NCI-H1417 (cell line): ENCODE measurements at regions not wholly inside any gene's neighbourhood (a gene's known extent, or its start where the extent isn't known, plus 50 kb on each side); places are given as distances from the start of the nearest gene placed in this dataset.
"Not testable (repeated sequence)": the region's sequence is repeated elsewhere in the genome, so short reads cannot be mapped to it uniquely, and the experiment has no call there.

Experiments used
- DNase-seq, 3 experiments: peaks; one replicate each; lab custom pipeline; 2025; lab: John Stamatoyannopoulos, UW

GRCh38 chr6:37580176-37580955 is 80.7 kb upstream of the CCDC167 start:
- no peak for DNase-seq

- DNase-seq = no peak
These were observed 79.9 kb upstream of the CCDC167 start for GRCh38 chr6:37579444-37580067.

GRCh38 chr6:37578104-37578503 is 78.4 kb upstream of the CCDC167 start:
- no peak for DNase-seq

GRCh38 chr6:37576336-37576737 is 76.6 kb upstream of the CCDC167 start:
- DNase-seq = no peak

GRCh38 chr6:37575221-37575620 is 75.5 kb upstream of the CCDC167 start:
- no peak for DNase-seq

GRCh38 chr6:37572334-37572733 is 72.6 kb upstream of the CCDC167 start:
- no peak for DNase-seq

- peak in 1 of 3 experiments; percentile 23 for DNase-seq
These were observed 70.9 kb upstream of the CCDC167 start for GRCh38 chr6:37570482-37571133.

- DNase-seq = peak in 2 of 3 experiments; percentile 10 to 50
These were observed 70.2 kb upstream of the CCDC167 start for GRCh38 chr6:37569743-37570481.

GRCh38 chr6:37569317-37569716 is 69.6 kb upstream of the CCDC167 start:
- DNase-seq = no peak

- DNase-seq = no peak
These were observed 67.3 kb upstream of the CCDC167 start for GRCh38 chr6:37566950-37567349.

- peak; percentile 52 to 88 (median 79) for DNase-seq
These were observed 66.6 kb upstream of the CCDC167 start for GRCh38 chr6:37566111-37566949.

- peak; percentile 59 to 92 (median 86) for DNase-seq
These were observed 65.8 kb upstream of the CCDC167 start for GRCh38 chr6:37565267-37566110.

GRCh38 chr6:37562926-37563288 is 63.2 kb upstream of the CCDC167 start:
- DNase-seq = not testable (repeated sequence)

GRCh38 chr6:37561361-37561760 is 61.7 kb upstream of the CCDC167 start:
- no peak for DNase-seq

- no peak for DNase-seq
These were observed 61.0 kb upstream of the CCDC167 start for GRCh38 chr6:37560737-37561103.

- no peak for DNase-seq
These were observed 59.8 kb upstream of the CCDC167 start for GRCh38 chr6:37559501-37559900.

GRCh38 chr6:37559050-37559449 is 59.4 kb upstream of the CCDC167 start:
- DNase-seq = no peak

GRCh38 chr6:37558646-37559045 is 59.0 kb upstream of the CCDC167 start:
- DNase-seq = no peak

GRCh38 chr6:37558168-37558567 is 58.5 kb upstream of the CCDC167 start:
- no peak for DNase-seq

GRCh38 chr6:37557645-37558114 is 58.0 kb upstream of the CCDC167 start:
- DNase-seq = no peak
